Smooth muscle cell (in vitro differentiated cells): ENCODE measurements at regions not wholly inside any gene's neighbourhood (a gene's known extent, or its start where the extent isn't known, plus 50 kb on each side); places are given as distances from the start of the nearest gene placed in this dataset.

Source experiments
- DNase-seq: peaks from one replicate; lab custom pipeline; 2025; ENCODE audit not compliant: unreplicated experiment; lab: John Stamatoyannopoulos, UW
- H2AFZ ChIP-seq: fragments of 200-600 bp; sonication (generic); 2 replicates; pipeline ENCODE4 v1.6.0; 2016; ENCODE audit warnings: antibody characterized with exemption, low read depth, mild to moderate bottlenecking
- H3F3A ChIP-seq: fragments of 200-600 bp; sonication (generic); 2 replicates; pipeline ENCODE4 v1.6.0; 2017; ENCODE audit warnings: antibody characterized with exemption, low read depth
- H3K27ac ChIP-seq: fragments of 200-600 bp; sonication (generic); 2 replicates; pipeline ENCODE4 v1.5.1; 2016; ENCODE audit warnings: low read depth, mild to moderate bottlenecking
- H3K27me3 ChIP-seq: fragments of 200-600 bp; sonication (generic); 2 replicates; pipeline ENCODE4 v1.6.1; 2016; ENCODE audit warnings: low read depth, mild to moderate bottlenecking
- H3K36me3 ChIP-seq: fragments of 200-600 bp; sonication (generic); 2 replicates; pipeline ENCODE4 v1.5.1; 2016; ENCODE audit warnings: low read depth
- H3K4me1 ChIP-seq: fragments of 200-600 bp; sonication (generic); 2 replicates; pipeline ENCODE4 v1.5.1; 2016; ENCODE audit warnings: low read depth
- H3K4me2 ChIP-seq: fragments of 200-600 bp; sonication (generic); 2 replicates; pipeline ENCODE4 v1.6.0; 2016; ENCODE audit warnings: mild to moderate bottlenecking
- H3K4me3 ChIP-seq: fragments of 200-600 bp; sonication (generic); 2 replicates; pipeline ENCODE4 v1.5.1; 2016; ENCODE audit warnings: mild to moderate bottlenecking
- H3K79me2 ChIP-seq: fragments of 200-600 bp; sonication (generic); 2 replicates; pipeline ENCODE4 v1.6.0; 2016; ENCODE audit warnings: low read depth, mild to moderate bottlenecking
- H3K9ac ChIP-seq: fragments of 200-600 bp; sonication (generic); 2 replicates; pipeline ENCODE4 v1.6.0; 2016; ENCODE audit warnings: low read depth
- H3K9me3 ChIP-seq: fragments of 200-600 bp; sonication (generic); replicated peaks from 2 replicates; pipeline ENCODE4 v1.5.1; 2016; ENCODE audit warnings: low read depth
- H4K20me1 ChIP-seq: fragments of 200-600 bp; sonication (generic); 2 replicates; pipeline ENCODE4 v1.6.0; 2016; ENCODE audit warnings: low read depth
- WGBS: methylation state at CpG from one replicate; pipeline ENCODE4 v1.1.7; 2016; ENCODE audit warnings: low lambda C conversion rate; 5-methylcytosine and 5-hydroxymethylcytosine counted together
- TF ChIP-seq, protein P1 (sequence below): fragments of 200-600 bp; sonication (generic); IDR thresholded peaks from 2 replicates; pipeline ENCODE4 v1.5.1; 2017; ENCODE audit warnings: borderline replicate concordance, mild to moderate bottlenecking, antibody characterized with exemption; ENCODE audit not compliant: insufficient read depth, poor library complexity, severe bottlenecking

- H4K20me1 ChIP-seq: no peaks in the 10 kb centered on the region
- no peaks in the 10 kb centered on the region for H3F3A ChIP-seq
- TF ChIP-seq, protein P1, sequence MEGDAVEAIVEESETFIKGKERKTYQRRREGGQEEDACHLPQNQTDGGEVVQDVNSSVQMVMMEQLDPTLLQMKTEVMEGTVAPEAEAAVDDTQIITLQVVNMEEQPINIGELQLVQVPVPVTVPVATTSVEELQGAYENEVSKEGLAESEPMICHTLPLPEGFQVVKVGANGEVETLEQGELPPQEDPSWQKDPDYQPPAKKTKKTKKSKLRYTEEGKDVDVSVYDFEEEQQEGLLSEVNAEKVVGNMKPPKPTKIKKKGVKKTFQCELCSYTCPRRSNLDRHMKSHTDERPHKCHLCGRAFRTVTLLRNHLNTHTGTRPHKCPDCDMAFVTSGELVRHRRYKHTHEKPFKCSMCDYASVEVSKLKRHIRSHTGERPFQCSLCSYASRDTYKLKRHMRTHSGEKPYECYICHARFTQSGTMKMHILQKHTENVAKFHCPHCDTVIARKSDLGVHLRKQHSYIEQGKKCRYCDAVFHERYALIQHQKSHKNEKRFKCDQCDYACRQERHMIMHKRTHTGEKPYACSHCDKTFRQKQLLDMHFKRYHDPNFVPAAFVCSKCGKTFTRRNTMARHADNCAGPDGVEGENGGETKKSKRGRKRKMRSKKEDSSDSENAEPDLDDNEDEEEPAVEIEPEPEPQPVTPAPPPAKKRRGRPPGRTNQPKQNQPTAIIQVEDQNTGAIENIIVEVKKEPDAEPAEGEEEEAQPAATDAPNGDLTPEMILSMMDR: no peak
- no peak for DNase-seq
- H3K9ac ChIP-seq: no peak overlapping the region
- no peak overlapping the region for H3K27ac ChIP-seq
- H3K79me2 ChIP-seq: no peaks in the 10 kb centered on the region
- H3K4me2 ChIP-seq: no peak overlapping the region
- H3K9me3 ChIP-seq: no peaks in the 10 kb centered on the region
- no peak overlapping the region for H3K4me3 ChIP-seq
- no peaks in the 10 kb centered on the region for H3K27me3 ChIP-seq
- WGBS: 85% methylated on average over 2 of the region's 2 CpGs
- H3K4me1 ChIP-seq: no peaks in the 10 kb centered on the region
- no peak overlapping the region for H2AFZ ChIP-seq
- no peaks in the 10 kb centered on the region for H3K36me3 ChIP-seq
Measured at GRCh38 chr5:29498412-29498811, 1695.1 kb upstream of the CDH6 start.

GRCh38 chr5:29485333-29485732, 1708.2 kb upstream of the CDH6 start:
- no peaks in the 10 kb centered on the region for H3K27me3 ChIP-seq
- no peaks in the 10 kb centered on the region for H3K4me1 ChIP-seq
- no peaks in the 10 kb centered on the region for H3K79me2 ChIP-seq
- H3K4me2 ChIP-seq: no peak overlapping the region
- 74% methylated on average over 3 of the region's 3 CpGs for WGBS
- H3K4me3 ChIP-seq: no peak overlapping the region
- H3K9ac ChIP-seq: no peak overlapping the region
- H4K20me1 ChIP-seq: no peaks in the 10 kb centered on the region
- no peak for DNase-seq
- TF ChIP-seq, protein P1: no peak
- no peaks in the 10 kb centered on the region for H3K9me3 ChIP-seq
- no peaks in the 10 kb centered on the region for H3K36me3 ChIP-seq
- no peak overlapping the region for H2AFZ ChIP-seq
- H3F3A ChIP-seq: no peaks in the 10 kb centered on the region
- no peak overlapping the region for H3K27ac ChIP-seq

- WGBS: 79% methylated on average over 1 of the region's 1 CpG
- Histone ChIP-seq H3K4me3 (no peak overlapping the region), H3K36me3 (no peaks in the 10 kb centered on the region), H3K9ac (no peak overlapping the region), H3K79me2 (no peaks in the 10 kb centered on the region), H3F3A (no peaks in the 10 kb centered on the region), H3K27ac (no peak overlapping the region), H3K4me2 (no peak overlapping the region), H3K27me3 (no peaks in the 10 kb centered on the region), H4K20me1 (no peaks in the 10 kb centered on the region), H3K4me1 (no peaks in the 10 kb centered on the region), H2AFZ (no peak overlapping the region), H3K9me3 (no peaks in the 10 kb centered on the region)
- DNase-seq: no peak
- TF ChIP-seq, protein P1: no peak
Measured at GRCh38 chr5:29469581-29469980, 1723.9 kb upstream of the CDH6 start.

DNA sequence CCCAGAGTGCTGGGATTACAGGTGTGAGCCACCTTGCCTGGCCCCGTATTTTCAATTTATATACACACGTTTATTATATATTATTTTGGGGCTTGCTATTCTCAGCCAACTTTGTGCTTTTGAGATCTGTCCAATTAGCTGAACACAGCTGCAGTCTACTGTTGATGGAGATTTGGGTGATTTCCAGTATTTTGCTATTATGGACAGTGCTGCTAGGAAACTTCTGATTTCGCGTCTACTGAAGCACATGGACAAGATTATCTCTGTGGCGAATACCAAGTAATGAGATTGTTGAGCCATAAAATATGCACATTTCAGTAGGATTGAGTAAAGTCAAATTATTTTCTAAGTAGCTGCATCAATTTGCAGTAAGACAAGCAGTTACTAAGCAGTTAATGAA, 1731.2 kb upstream of the CDH6 start:
- Histone ChIP-seq H3K4me3 (no peak overlapping the region), H3K27ac (no peak overlapping the region), H3K4me2 (no peak overlapping the region), H2AFZ (no peak overlapping the region), H3K9ac (no peak overlapping the region), H3K9me3 (no peaks in the 10 kb centered on the region), H3K79me2 (no peaks in the 10 kb centered on the region), H4K20me1 (no peaks in the 10 kb centered on the region), H3F3A (no peaks in the 10 kb centered on the region), H3K36me3 (no peaks in the 10 kb centered on the region), H3K4me1 (no peaks in the 10 kb centered on the region), H3K27me3 (no peaks in the 10 kb centered on the region)
- TF ChIP-seq, protein P1: no peak
- 82% methylated on average over 5 of the region's 5 CpGs for WGBS
- no peak for DNase-seq
